Neural progenitor cell (in vitro differentiated cells): ENCODE measurements at regions not wholly inside any gene's neighbourhood (a gene's known extent, or its start where the extent isn't known, plus 50 kb on each side); places are given as distances from the start of the nearest gene placed in this dataset.

Experiments used
- EZH2 ChIP-seq: fragments of 200-600 bp; sonication (generic); IDR thresholded peaks from 2 replicates; pipeline ENCODE4 v1.6.1; 2017; ENCODE audit warnings: antibody characterized with exemption, mild to moderate bottlenecking, moderate library complexity
- TF ChIP-seq, protein P1 (sequence below): fragments of 200-600 bp; sonication (generic); IDR thresholded peaks from 2 replicates; pipeline ENCODE4 v1.5.1; 2017; ENCODE audit warnings: antibody characterized with exemption, mild to moderate bottlenecking

DNA sequence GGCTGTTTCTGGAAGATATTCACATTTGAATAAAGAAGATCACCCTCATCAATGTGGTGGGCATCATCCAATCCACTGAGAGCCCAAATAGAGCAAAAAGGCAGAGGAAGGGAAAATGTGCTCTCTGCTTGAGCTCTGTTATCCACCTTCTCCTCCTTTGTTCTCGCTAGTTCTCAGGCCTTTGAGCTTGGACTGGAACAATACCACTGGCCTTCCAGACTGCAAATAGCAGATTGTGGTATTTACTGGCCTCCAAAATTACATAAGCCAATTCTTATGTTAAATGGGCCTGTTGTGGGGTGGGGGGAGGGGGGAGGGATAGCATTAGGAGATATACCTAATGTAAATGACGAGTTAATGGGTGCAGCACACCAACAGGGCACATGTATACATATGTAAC is 219.3 kb downstream of the C1orf94 start:
- TF ChIP-seq EZH2: no peak
- TF ChIP-seq, protein P1, sequence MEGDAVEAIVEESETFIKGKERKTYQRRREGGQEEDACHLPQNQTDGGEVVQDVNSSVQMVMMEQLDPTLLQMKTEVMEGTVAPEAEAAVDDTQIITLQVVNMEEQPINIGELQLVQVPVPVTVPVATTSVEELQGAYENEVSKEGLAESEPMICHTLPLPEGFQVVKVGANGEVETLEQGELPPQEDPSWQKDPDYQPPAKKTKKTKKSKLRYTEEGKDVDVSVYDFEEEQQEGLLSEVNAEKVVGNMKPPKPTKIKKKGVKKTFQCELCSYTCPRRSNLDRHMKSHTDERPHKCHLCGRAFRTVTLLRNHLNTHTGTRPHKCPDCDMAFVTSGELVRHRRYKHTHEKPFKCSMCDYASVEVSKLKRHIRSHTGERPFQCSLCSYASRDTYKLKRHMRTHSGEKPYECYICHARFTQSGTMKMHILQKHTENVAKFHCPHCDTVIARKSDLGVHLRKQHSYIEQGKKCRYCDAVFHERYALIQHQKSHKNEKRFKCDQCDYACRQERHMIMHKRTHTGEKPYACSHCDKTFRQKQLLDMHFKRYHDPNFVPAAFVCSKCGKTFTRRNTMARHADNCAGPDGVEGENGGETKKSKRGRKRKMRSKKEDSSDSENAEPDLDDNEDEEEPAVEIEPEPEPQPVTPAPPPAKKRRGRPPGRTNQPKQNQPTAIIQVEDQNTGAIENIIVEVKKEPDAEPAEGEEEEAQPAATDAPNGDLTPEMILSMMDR: no peak
